ENCODE measurements at regions not wholly inside any gene's neighbourhood (a gene's known extent, or its start where the extent isn't known, plus 50 kb on each side); places are given as distances from the start of the nearest gene placed in this dataset.

DNA sequence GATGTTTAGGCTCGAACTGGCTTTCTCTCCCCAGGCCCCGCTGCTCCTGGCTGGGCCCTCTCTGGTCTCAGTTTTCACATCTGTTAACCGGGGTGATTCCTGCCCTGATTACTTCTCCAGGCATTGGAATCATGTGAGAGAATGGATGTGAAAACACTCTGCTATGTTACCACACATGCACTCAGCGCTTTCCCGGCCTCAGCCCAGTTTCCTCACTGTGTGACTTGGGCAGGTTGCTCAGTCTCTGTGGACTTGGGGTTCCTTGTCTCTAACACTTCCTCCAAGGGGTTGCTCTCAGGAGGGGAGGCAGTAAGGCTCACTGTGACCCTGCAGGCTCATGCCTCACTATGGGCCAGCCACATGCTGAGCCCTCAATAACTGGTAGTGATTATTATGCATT lies 230.4 kb upstream of the HS6ST1 start:
- in situ Hi-C loops (cut with HindIII; ENCODE audit: low sequenced_read_pairs) = no loop called here

DNA sequence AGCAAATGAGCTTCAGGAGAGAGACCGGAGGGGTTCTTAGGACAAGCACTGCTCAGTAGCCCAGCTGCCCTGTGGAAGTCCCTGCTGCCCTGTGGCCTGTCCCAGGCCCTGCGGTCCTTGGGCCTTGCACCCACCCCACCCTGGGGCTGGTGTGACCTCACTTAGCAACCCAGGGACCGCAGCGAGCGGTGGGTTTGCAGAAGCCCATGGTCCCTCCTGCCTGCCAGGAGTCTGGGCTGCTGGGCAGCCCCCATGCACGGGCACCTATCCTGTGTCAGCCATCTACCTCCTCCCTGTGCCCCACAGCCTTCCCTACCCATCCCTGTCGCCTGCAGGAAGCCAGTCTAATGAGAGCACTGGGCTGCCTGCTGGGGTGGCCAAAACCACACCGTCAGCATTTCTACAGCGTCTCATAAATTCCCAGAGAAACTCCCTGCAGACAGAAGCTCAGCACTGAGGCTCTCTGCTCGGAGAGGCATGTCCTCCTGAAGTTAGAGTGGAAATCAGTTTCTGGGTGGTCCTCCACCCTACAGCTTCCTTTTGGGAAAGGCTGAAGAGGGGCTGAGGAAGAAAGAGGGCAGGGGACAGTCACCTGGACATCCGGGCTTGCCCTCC lies 231.1 kb upstream of the HS6ST1 start:
- in situ Hi-C loops (cut with HindIII; ENCODE audit: low sequenced_read_pairs) = no loop called here

DNA sequence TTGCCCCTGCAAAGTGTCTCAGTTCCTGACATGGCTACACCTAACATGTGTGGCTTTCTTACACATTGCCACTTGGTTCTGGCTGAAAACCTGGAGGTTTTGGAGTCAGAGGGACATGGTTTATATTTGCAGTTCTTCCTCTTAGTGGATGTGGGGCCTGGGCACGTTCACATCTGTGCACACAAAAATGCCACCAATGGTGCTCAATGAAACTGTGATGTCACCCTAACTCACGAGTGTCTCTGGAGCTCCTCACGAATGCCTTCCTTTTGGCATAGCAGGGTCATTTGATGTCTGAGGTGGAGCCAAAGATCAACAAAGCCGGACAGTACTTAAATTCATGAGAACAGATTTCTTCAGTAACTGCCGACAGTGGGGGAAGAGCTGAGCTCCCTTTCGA lies 231.7 kb upstream of the HS6ST1 start:
- in situ Hi-C loops (cut with HindIII; ENCODE audit: low sequenced_read_pairs) = no loop called here

DNA sequence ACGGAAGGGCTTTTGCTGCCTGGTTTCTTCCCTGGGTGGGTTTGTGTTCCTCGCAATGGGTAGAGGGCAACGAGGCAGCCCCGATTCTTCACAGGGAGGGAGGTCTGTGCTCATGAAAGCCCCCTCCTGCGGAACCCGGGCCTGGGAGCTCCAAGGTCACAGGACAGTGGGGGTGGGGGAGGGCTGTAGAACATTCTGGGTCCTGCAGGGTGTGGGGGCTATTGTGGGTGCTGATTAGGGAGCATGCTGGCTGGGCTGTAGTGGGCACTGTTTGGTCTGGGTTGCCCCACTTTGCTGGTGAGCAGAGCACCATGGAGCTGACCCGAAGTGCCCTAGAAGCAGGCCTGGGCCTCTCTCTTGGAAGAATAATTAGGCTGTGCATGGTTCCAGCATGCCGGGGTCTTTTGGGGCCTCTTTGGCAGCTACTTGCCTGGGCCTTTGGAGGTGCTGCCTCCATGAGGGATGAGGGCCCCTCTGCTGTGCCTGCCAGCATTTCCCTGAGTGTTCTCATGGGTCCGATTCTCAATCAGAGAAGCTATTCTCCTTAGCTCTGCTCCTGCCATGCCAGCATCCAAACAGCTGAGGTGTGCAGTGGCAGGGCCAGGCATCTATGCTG lies 232.2 kb upstream of the HS6ST1 start:
- in situ Hi-C loops (cut with HindIII; ENCODE audit: low sequenced_read_pairs) = no loop called here

DNA sequence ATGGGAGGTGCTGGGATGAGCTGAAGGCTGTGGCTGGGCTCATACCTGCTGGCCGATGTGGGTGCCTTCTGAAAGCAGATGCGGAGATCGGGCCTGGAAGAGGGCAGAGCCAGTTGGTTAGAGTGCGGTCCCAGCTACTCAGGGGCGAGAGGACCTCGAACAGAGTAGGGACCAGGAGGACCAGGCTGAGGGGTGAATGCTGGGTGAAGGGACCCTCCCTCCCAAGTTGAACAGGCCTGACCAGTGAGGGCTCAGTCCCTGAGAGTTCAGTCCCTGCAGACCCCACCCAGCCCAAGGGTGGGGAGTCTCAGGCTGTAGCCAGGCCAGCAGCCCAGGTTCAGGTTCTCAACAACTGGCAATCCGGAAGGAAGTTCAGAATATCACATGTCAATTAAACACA lies 232.8 kb upstream of the HS6ST1 start:
- in situ Hi-C loops (cut with HindIII; ENCODE audit: low sequenced_read_pairs) = no loop called here

DNA sequence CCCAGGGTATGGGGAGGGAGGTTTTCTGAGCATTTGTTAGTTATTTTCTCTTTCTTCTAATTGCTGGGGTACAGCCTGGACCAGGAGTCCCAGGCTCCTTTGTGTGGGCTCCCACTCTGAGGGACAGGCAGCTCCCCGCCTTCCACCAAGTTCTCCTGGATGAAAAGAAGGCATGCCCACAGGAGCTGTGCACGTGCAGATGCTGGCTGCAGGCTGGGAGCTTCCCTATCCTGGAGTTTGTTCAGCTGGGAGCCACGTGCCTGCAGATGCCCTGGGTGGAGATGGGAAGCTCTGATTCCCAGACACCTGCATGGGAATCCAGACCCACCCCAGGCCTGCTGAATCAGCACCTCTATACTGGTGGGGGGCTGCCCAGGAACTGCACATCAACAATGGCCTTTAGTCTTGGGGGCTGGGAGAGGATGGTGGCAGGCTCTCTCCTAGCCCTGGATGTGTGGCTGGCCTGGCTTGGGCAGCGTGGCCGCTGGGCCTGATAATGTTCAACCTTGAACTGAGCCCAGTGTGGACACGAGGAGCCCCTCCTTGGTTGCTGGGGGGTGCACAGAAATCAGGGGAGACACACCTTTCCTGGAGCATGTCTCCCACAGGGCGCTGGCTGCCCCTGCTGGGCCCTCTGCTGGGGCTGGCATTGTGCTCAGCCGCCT lies 233.6 kb upstream of the HS6ST1 start:
- in situ Hi-C loops (cut with HindIII; ENCODE audit: low sequenced_read_pairs) = no loop called here

DNA sequence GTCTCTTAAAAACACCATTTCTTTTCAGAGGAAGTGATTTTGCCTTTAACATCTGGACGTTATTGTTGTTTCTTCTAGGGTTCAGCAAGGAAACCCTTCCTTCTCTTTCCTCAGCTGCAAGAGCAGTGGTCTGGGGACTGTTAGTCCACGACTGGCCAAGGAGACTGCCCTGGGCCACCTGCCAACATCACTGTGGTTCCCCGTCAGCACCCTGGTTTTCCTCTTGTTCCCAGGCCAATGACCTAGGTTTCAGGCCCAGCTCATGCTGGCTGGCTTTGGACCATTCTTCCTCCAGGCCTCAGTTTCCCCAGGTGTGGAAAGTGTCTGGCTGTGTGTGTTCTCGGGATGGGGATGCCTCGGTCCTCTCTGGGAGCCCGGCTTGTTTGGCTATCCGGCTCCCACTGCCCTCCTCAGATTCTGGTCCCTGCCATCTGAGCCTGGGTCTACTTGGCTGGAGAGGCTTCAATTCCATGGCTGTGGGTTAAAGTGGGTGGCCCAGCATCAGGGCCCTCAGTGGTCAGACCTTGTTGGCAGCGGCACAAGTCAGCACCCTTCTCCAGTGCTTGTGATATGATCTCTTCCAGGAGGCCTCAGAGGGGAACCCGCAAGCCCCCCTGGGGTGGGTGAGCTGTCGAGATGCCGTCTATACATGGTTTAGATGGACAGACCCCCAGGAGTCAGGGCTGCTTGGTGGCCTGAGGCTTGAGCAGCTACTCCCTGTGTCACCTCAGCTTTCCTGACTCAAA lies 234.3 kb upstream of the HS6ST1 start:
- in situ Hi-C loops (cut with HindIII; ENCODE audit: low sequenced_read_pairs) = no loop called here

DNA sequence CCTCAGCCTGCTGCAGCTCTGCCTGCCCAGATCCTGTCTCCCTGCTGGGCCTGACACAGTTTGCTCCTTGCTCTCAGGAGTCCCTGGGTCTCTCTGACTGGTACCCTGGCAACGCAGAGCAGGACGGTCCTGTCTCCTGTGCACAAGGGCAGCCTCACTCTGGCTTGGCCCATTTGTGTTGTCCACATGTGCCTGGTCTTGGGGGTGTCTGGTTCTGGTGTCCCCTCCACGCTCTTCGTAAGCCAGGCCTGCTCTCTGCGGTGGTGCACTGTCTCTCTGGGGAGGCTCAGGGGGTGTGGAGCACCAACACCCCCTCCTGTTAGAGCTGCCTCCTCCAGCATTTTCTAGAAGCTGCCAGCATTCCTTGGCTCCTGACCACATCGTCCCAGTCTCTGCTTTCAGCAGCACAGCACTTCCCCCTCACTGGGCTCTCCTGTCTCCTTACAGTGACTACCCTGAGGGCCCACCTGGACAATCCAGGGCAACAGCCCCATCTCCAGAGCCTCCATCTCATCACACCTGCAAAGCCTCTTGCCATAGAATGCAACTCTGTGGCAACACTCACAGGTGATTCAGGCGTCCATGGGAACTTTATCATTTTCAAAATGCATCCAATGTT lies 235.6 kb upstream of the HS6ST1 start:
- in situ Hi-C loops (cut with HindIII; ENCODE audit: low sequenced_read_pairs) = no loop called here

DNA sequence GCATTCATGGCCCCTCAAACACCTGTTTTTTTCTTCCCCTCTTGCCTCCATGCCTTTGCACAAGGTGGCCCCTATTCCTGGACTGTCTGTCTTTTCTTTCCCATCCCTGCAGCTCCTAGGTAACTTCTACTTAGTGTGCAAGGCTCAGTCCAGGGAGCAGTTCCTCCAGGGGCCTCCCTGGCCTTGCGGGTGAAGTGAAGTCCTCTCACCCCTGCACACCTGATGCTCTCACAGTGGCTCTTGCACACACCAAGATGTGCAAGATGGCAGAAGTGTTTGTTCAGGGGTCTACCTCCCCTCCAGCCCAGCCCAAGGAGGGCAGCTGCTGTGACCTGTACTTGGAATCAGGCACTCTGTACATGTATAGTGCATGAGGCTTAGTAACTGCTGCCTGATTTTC lies 236.8 kb upstream of the HS6ST1 start:
- in situ Hi-C loops (cut with HindIII; ENCODE audit: low sequenced_read_pairs) = no loop called here

DNA sequence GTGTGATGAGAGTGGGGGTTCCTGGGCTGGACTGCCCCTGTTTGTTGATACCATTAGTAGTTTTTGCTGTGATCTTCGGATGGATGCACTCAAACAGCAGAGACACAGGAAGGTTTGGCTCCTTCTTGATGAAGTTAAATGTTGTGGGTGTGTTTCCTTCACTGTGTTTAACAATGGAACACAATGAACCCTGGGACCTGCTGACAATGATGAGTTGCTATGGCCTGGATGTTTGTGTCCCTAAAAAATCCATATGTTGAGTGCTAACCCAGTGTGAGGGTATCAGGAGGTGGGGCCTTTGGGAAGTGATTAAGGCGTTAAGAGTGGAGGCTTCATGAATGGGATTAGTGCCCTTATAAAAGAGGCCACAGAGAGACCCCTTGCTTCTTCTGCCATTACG lies 237.4 kb upstream of the HS6ST1 start:
- in situ Hi-C loops (cut with HindIII; ENCODE audit: low sequenced_read_pairs) = no loop called here

DNA sequence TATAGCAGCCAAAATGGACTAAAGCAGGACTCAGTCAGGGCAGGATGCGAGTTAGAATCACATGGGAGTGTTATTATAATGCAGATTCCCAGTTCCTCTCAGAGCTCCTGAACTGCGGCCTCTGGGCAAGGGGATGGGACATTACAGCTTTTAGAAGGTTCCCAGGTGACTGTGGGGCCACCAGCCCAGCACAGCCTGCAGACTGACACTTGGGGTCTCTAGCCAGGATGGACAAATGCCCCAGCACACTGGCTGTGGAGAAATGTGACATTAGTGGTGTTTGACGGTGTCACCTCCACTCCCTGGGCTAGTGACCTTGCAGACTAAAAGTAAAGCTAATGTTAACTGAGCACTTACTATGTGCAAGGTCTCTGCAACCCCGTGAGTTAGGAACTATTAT lies 238.0 kb upstream of the HS6ST1 start:
- in situ Hi-C loops (cut with HindIII; ENCODE audit: low sequenced_read_pairs) = no loop called here

DNA sequence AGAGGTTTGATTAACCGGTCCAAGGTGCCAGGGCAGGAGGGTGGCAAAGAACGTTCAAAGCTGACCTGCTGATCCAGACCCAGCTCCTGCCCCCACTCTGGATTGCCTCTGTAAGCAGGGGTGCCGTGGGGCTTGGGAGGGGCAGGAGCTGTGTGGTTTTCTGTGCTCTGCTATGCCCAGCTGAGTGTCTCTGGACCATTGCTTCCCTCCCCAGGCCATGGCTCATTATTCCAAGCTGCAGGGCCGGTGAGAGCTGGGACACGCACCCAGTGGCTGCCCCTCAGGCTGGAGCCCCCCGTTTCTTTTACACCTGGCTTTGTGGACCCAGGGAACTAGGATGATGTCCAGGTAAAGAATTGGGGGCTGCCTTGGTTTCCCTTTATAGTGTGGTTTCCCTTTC lies 238.4 kb upstream of the HS6ST1 start:
- in situ Hi-C loops (cut with HindIII; ENCODE audit: low sequenced_read_pairs) = no loop called here

DNA sequence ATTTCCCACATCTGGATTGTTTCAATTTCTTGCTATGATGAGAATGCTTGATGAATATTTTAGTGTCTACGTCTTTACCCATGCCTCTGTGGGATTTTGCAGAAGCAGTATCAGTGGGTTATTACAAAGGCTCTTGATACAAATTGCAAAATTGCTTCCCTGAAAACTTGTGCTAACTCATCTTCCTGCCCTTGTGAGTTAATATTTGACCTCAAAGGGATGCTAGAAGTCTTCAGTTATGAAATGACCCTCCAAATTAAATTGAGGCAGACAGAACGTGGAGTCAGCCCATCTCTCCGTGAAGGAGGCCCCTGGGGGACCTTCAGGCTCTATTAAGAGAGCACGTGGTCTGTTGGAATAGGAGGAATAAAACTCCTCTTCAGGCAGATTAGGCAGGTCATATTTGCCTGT lies 239.2 kb upstream of the HS6ST1 start:
- in situ Hi-C loops (cut with HindIII; ENCODE audit: low sequenced_read_pairs) = no loop called here

DNA sequence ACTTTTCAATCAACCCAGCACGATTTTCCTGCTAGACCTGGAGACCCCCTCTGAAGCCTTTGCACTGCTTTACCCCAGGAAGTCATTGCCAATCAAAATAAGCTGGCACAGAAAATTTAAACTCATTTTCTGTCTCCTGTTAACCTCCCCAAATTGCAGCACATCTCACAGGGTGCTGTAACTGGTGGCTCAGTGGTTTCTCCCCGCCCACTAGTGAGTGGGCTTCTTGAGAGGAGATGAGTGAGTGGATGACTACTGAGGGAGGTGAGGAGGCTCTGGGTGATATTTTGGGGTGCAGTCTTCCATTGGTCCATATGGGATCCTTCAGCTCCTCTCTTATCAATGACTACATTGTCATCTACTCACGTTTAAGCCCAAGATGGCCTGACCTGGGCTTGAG lies 239.8 kb upstream of the HS6ST1 start:
- in situ Hi-C loops (cut with HindIII; ENCODE audit: low sequenced_read_pairs) = no loop called here

DNA sequence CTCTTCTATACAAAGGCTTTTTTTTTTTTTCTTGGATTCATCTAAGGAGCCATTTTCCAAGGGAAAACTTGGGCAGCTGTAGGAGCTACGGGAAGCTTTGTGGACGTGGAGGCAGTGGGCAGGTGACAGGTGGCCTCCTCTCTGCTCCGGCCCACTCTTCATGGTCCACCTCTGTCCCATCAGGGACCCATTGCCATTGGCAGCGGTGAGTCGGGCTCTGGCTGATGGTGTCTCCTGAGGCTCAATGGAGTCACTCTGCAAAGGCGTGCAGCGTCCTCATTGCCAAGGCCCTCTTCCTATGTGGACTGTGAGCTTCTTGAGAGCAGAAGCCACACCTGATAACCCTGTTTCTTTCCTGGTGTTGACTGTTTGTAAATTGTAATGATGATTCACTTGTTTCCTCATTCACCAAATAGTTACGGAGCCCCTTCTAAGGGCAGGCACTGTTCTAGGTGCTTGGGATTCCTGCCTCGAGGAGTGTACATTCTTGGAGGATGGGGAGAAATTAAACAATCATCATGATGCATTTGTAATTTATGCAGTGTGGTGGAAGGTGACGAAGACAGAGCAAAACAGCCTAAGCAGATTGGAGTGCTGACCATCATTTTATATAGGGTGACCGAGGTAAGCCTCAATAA lies 240.3 kb upstream of the HS6ST1 start:
- in situ Hi-C loops (cut with HindIII; ENCODE audit: low sequenced_read_pairs) = no loop called here

DNA sequence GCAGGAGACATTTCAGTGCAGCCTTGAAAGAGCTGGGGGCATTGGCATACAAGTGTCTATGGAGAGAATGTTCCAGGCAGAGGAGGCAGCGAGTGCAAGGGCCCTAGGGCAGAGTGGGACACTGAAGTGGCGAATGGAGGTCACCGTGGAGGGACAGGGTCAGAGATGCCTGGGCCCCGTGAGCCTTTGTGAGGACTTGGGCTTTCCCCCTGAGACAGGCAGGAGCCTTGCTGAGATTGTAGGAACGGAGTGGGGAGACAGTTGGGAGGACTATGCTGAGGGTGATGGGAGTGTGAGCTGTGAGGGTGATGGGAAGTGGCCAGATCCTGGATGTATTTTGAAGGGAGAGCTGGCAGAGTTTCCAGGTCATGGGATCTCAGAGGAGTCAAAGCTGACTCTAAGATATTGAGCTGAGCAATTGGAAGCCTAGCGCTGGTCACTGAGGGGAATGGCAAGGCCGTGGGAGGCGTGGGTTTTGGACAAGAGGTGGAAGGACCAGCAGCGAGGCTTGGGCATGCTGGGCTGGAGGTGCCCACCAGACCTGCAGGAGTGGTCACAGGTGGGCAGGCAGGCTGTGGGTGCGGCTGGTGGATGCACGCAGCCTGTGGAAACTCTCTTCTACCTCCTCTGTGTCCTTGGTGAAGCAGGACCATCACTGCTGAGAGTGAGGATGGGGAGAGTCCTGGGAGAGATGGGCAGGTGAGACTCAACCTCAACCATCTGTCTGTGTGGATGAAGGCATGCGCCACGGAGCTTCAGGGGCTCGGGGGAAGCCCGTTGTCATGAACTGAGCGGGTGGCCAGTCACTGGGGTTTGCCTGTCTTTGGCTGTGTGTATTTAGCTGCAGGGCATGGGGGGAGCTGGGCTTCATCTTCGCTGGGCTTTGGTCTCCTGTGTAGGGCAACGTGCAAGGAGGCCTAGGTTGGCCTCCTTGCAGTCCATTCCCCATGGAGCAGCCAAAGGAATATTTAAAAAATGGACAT lies 241.2 kb upstream of the HS6ST1 start:
- in situ Hi-C loops (cut with HindIII; ENCODE audit: low sequenced_read_pairs) = no loop called here

DNA sequence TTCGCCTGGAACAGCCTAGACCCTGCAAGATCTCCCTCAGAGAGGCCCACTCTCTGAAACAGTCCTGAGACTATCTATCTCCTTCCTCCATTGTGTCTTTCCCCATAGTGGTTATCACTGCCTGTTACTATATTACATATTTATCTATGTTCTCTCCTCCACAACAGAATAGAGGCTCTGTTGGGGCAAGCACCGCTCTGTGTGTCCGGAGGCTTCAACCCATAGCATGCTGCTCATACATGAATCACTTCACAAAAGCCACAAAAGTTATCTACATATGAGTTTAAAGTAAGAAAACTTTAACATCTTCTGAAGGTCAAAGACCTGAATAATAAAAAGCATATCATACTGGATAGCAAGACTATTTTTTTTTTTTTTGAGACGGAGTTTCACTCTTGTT lies 242.1 kb upstream of the HS6ST1 start:
- in situ Hi-C loops (cut with HindIII; ENCODE audit: low sequenced_read_pairs) = no loop called here

DNA sequence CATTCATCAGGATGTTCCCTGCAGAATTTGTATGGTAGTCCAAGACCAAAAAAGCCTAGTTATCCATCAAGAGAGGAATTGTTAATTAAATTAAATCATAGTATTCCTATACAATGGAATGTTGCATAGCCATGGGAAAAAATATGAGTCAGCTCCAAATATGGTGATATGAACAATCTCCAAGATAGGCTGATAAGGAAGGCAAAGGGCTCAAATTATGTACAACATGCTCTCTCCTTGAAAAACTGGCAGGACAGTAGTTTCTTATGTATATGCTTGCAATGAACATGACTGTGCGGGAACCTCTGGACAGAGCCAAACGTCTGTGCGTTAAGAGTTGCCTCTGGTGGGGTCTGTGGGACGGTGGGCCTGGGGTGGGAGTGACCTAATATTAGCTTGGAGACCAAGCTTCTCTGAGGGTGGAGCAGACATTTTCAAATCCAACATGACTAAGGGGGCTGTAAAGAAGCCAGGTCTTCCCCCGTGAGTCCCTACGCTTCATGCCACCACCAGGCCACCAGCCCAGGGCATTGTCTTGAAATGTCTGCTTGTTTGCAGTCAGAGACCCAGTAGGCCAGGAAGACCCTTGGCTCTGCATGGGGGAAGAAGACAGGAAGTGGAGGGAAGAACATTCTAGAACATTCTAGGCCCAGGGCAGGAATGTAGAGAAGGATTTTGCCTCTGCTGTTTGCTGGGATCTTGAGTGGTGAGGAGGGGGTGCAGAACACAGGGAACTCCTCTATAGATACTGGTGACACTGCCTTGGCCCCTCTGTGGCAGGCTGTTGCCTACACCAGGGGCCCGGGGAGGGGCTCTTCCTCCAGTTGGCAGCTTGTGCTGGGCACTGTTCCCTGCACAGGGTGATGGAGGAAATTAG lies 244.0 kb upstream of the HS6ST1 start:
- in situ Hi-C loops (cut with HindIII; ENCODE audit: low sequenced_read_pairs) = no loop called here

DNA sequence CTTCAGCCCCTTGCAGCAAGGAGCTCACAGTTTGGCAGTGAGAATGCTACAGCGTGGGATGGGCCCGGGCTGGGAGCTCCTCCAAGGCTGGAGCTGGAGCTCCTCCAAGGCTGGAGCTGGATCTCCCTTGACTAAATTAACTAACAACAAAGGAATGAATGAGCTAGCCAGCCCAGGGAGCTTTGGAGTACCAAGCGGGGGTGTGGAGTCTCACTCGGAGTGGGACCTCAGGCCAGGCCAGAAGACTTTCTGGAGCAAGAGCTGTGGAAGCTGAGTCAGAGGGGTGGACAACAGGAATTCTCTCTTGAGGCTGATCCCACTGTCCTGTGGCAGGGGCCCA lies 244.7 kb upstream of the HS6ST1 start:
- in situ Hi-C loops (cut with HindIII; ENCODE audit: low sequenced_read_pairs) = no loop called here
